A673 (cell line): ENCODE measurements at regions not wholly inside any gene's neighbourhood (a gene's known extent, or its start where the extent isn't known, plus 50 kb on each side); places are given as distances from the start of the nearest gene placed in this dataset.

Experiments
- BruUV-seq: library from RNA; stranded (reverse); fragments of 400-500 nt; replicated peaks from 2 replicates; lab custom pipeline; 2021; lab: Mats Ljungman, UMichigan
- CTCF ChIA-PET: fragments of 300-600 bp; sonication (Branson Sonifier 250); formaldehyde crosslinking; loops from one replicate; lab custom pipeline; 2022; ENCODE audit warnings: antibody characterized with exemption; lab: Charles Lee
- POLR2A ChIA-PET: fragments of 300-600 bp; sonication (Branson Sonifier 250); formaldehyde crosslinking; loops from one replicate; lab custom pipeline; 2022; ENCODE audit warnings: antibody characterized with exemption; ENCODE audit not compliant: low non-redundant PET; lab: Charles Lee
- DNase-seq: peaks from one replicate; pipeline ENCODE4 v3.0.0-alpha.2; 2015; ENCODE audit warnings: low spot score
- H3K27ac ChIP-seq: fragments of 200-600 bp; sonication (generic); 2 replicates; pipeline ENCODE4 v1.5.1; 2016; ENCODE audit warnings: mixed run types, low read depth, mild to moderate bottlenecking, mixed read lengths, antibody characterized with exemption, low read length; ENCODE audit not compliant: poor library complexity, severe bottlenecking
- H3K27me3 ChIP-seq: fragments of 200-600 bp; sonication (generic); replicated peaks from 2 replicates; pipeline ENCODE4 v1.6.1; 2017; ENCODE audit warnings: mixed run types, low read depth, mild to moderate bottlenecking, mixed read lengths, antibody characterized with exemption, low read length; ENCODE audit not compliant: insufficient read depth, poor library complexity
- H3K36me3 ChIP-seq: fragments of 200-600 bp; sonication (generic); 2 replicates; pipeline ENCODE4 v1.6.1; 2016; ENCODE audit warnings: mixed run types, mild to moderate bottlenecking, mixed read lengths, antibody characterized with exemption, low read length; ENCODE audit not compliant: insufficient read depth, poor library complexity, severe bottlenecking
- H3K4me1 ChIP-seq: fragments of 200-600 bp; sonication (generic); 2 replicates; pipeline ENCODE4 v1.6.1; 2017; ENCODE audit warnings: mixed run types, mild to moderate bottlenecking, mixed read lengths, antibody characterized with exemption, low read length; ENCODE audit not compliant: insufficient read depth, poor library complexity, severe bottlenecking
- H3K4me3 ChIP-seq: fragments of 200-600 bp; sonication (generic); 2 replicates; pipeline ENCODE4 v1.5.1; 2016; ENCODE audit warnings: low read depth, mixed run types, mild to moderate bottlenecking, mixed read lengths, low read length; ENCODE audit not compliant: poor library complexity, severe bottlenecking
- H3K9me3 ChIP-seq: fragments of 200-600 bp; sonication (generic); 2 replicates; pipeline ENCODE4 v1.6.1; 2016; ENCODE audit warnings: mixed run types, low read depth, mild to moderate bottlenecking, mixed read lengths, antibody characterized with exemption, low read length; ENCODE audit not compliant: poor library complexity, severe bottlenecking
- CTCF ChIP-seq: fragments of 300-800, 200-600 bp; sonication (generic); conservative IDR thresholded peaks from 2 replicates; pipeline ENCODE4 v1.5.1; 2017; ENCODE audit warnings: low read depth, mild to moderate bottlenecking, antibody characterized with exemption, low read length, moderate library complexity, mixed read lengths
- EZH2 ChIP-seq: fragments of 200-600 bp; sonication (generic); IDR thresholded peaks from 2 replicates; pipeline ENCODE4 v1.6.1; 2017; ENCODE audit warnings: borderline replicate concordance, low read depth, mild to moderate bottlenecking, mixed read lengths, antibody characterized with exemption, low read length; ENCODE audit not compliant: poor library complexity, severe bottlenecking
- intact Hi-C: fragments of 100-400 bp; cut with micrococcal nuclease; formaldehyde crosslinking; loops from one replicate; pipeline ENCODE4 v1.10.0; 2022; ENCODE audit not compliant: unreplicated experiment

GRCh38 chr3:135762188-135762856 is 203.2 kb upstream of the PPP2R3A start:
- Histone ChIP-seq H3K27me3 (peaks cover 16% of the 10 kb centered on the region), H3K27ac (no peak overlapping the region), H3K4me3 (no peak overlapping the region), H3K4me1 (no peaks in the 10 kb centered on the region), H3K9me3 (no peaks in the 10 kb centered on the region), H3K36me3 (no peaks in the 10 kb centered on the region)
- no TSS peak for BruUV-seq
- no peak for TF ChIP-seq CTCF
- no peak for TF ChIP-seq EZH2
- ChIA-PET CTCF (no interaction called here), POLR2A (no interaction called here)
- intact Hi-C loops = no loop called here
- no peak for DNase-seq

GRCh38 chr3:135766115-135766514 is 199.4 kb upstream of the PPP2R3A start:
- no peak overlapping the region for H3K27ac ChIP-seq
- DNase-seq = no peak
- no TSS peak for BruUV-seq

GRCh38 chr3:135771760-135772159 is 193.8 kb upstream of the PPP2R3A start:
- ChIA-PET CTCF (no interaction called here), POLR2A (no interaction called here)
- no peaks in the 10 kb centered on the region for H3K36me3 ChIP-seq
- no peak overlapping the region for H3K4me3 ChIP-seq
- no peak for TF ChIP-seq EZH2
- TF ChIP-seq CTCF = no peak
- no peaks in the 10 kb centered on the region for H3K9me3 ChIP-seq
- no peaks in the 10 kb centered on the region for H3K4me1 ChIP-seq
- no peak overlapping the region for H3K27ac ChIP-seq
- H3K27me3 ChIP-seq = no peaks in the 10 kb centered on the region
- intact Hi-C loops = no loop called here
- no peak for DNase-seq
- BruUV-seq = no TSS peak

More at GRCh38 chr3:135766115-135766514, 199.4 kb upstream of the PPP2R3A start:
- H3K4me1 ChIP-seq = no peaks in the 10 kb centered on the region
- intact Hi-C loops = no loop called here
- TF ChIP-seq EZH2 = no peak
- no peak for TF ChIP-seq CTCF
- H3K4me3 ChIP-seq = no peak overlapping the region
- peaks cover 16% of the 10 kb centered on the region for H3K27me3 ChIP-seq
- no peaks in the 10 kb centered on the region for H3K36me3 ChIP-seq
- ChIA-PET POLR2A (no interaction called here), CTCF (no interaction called here)
- no peaks in the 10 kb centered on the region for H3K9me3 ChIP-seq
